ENCODE measurements at regions not wholly inside any gene's neighbourhood (a gene's known extent, or its start where the extent isn't known, plus 50 kb on each side); places are given as distances from the start of the nearest gene placed in this dataset.

GRCh38 chr10:78247266-78247665 lies 213.6 kb downstream of the RPS24 start:
- no peak for TF ChIP-seq CTCF (IDR thresholded peaks at IDR 0.05; ENCODE audit: low read depth, low read length)
- no peak overlapping the region for H3K4me3 ChIP-seq (ENCODE audit: low read depth, low read length)

- no peak for TF ChIP-seq CTCF (IDR thresholded peaks at IDR 0.05; ENCODE audit: low read depth, low read length)
- no peak overlapping the region for H3K4me3 ChIP-seq (ENCODE audit: low read depth, low read length)
Measured at GRCh38 chr10:78247821-78248220, 214.2 kb downstream of the RPS24 start.

GRCh38 chr10:78248651-78249464 lies 215.2 kb downstream of the RPS24 start:
- H3K4me3 ChIP-seq (ENCODE audit: low read depth, low read length), result peak overlapping the region; percentile 37
- TF ChIP-seq CTCF (IDR thresholded peaks at IDR 0.05; ENCODE audit: low read depth, low read length), result no peak

GRCh38 chr10:78249690-78250089 lies 216.0 kb downstream of the RPS24 start:
- TF ChIP-seq CTCF (IDR thresholded peaks at IDR 0.05; ENCODE audit: low read depth, low read length), result no peak
- no peak overlapping the region for H3K4me3 ChIP-seq (ENCODE audit: low read depth, low read length)

- no peak for TF ChIP-seq CTCF (IDR thresholded peaks at IDR 0.05; ENCODE audit: low read depth, low read length)
- H3K4me3 ChIP-seq (ENCODE audit: low read depth, low read length), result no peak overlapping the region
Measured at GRCh38 chr10:78250313-78251015, 216.8 kb downstream of the RPS24 start.

GRCh38 chr10:78251016-78251385 lies 217.3 kb downstream of the RPS24 start:
- TF ChIP-seq CTCF (IDR thresholded peaks at IDR 0.05; ENCODE audit: low read depth, low read length), result no peak
- no peak overlapping the region for H3K4me3 ChIP-seq (ENCODE audit: low read depth, low read length)

GRCh38 chr10:78252286-78252685 lies 218.6 kb downstream of the RPS24 start:
- TF ChIP-seq CTCF (IDR thresholded peaks at IDR 0.05; ENCODE audit: low read depth, low read length), result no peak
- no peak overlapping the region for H3K4me3 ChIP-seq (ENCODE audit: low read depth, low read length)
